SHP77 treated with DMSO at 0.1 percent for 48 hours (cell line): ENCODE measurements at regions not wholly inside any gene's neighbourhood (a gene's known extent, or its start where the extent isn't known, plus 50 kb on each side); places are given as distances from the start of the nearest gene placed in this dataset.

Experiments used
- DNase-seq: peaks from one replicate; lab custom pipeline; 2025; lab: John Stamatoyannopoulos, UW

- no peak for DNase-seq
Observed at GRCh38 chrX:43018031-43018430, 240.1 kb upstream of the PPP1R2C start.

GRCh38 chrX:43019021-43019420 is 241.1 kb upstream of the PPP1R2C start:
- no peak for DNase-seq

GRCh38 chrX:43025806-43026315 is 247.9 kb upstream of the PPP1R2C start:
- DNase-seq = no peak

- no peak for DNase-seq
Observed at GRCh38 chrX:43064096-43064495, 286.1 kb upstream of the PPP1R2C start.

GRCh38 chrX:43065978-43066377 is 288.0 kb upstream of the PPP1R2C start:
- no peak for DNase-seq

- no peak for DNase-seq
Observed at GRCh38 chrX:43068639-43069038, 290.7 kb upstream of the PPP1R2C start.

GRCh38 chrX:43083016-43083415 is 305.1 kb upstream of the PPP1R2C start:
- DNase-seq = no peak

- no peak for DNase-seq
Observed at GRCh38 chrX:43087830-43088229, 309.9 kb upstream of the PPP1R2C start.

- DNase-seq = no peak
Observed at GRCh38 chrX:43096830-43097229, 318.9 kb upstream of the PPP1R2C start.

GRCh38 chrX:43106009-43106408 is 328.0 kb upstream of the PPP1R2C start:
- DNase-seq = no peak

GRCh38 chrX:43108828-43109227 is 330.9 kb upstream of the PPP1R2C start:
- DNase-seq = no peak

GRCh38 chrX:43121637-43122036 is 343.7 kb upstream of the PPP1R2C start:
- DNase-seq = no peak

- DNase-seq = no peak
Observed at GRCh38 chrX:43139645-43140044, 361.7 kb upstream of the PPP1R2C start.

GRCh38 chrX:43140582-43140981 is 362.6 kb upstream of the PPP1R2C start:
- DNase-seq = no peak

GRCh38 chrX:43141885-43142284 is 363.9 kb upstream of the PPP1R2C start:
- DNase-seq = no peak

GRCh38 chrX:43148305-43148704 is 370.3 kb upstream of the PPP1R2C start:
- no peak for DNase-seq

GRCh38 chrX:43165343-43165920 is 387.5 kb upstream of the PPP1R2C start:
- no peak for DNase-seq

- peak; percentile 0 for DNase-seq
Observed at GRCh38 chrX:43166874-43167273, 388.9 kb upstream of the PPP1R2C start.

- no peak for DNase-seq
Observed at GRCh38 chrX:43175434-43175833, 397.5 kb upstream of the PPP1R2C start.

GRCh38 chrX:43176686-43177085 is 398.7 kb upstream of the PPP1R2C start:
- no peak for DNase-seq

- no peak for DNase-seq
Observed at GRCh38 chrX:43188296-43188695, 410.3 kb upstream of the PPP1R2C start.

- DNase-seq = no peak
Observed at GRCh38 chrX:43211570-43211969, 433.6 kb upstream of the PPP1R2C start.

- DNase-seq = no peak
Observed at GRCh38 chrX:43218198-43218597, 437.9 kb upstream of the MAOA start.

GRCh38 chrX:43224496-43224895 is 431.6 kb upstream of the MAOA start:
- no peak for DNase-seq
